WERI-Rb-1 (cell line): ENCODE measurements at regions not wholly inside any gene's neighbourhood (a gene's known extent, or its start where the extent isn't known, plus 50 kb on each side); places are given as distances from the start of the nearest gene placed in this dataset.

ENCODE experiments used
- DNase-seq: peaks from one replicate; pipeline ENCODE4 v3.0.0-alpha.2; 2020
- H3K27ac ChIP-seq: fragments of 250-450 bp; sonication (Bioruptor Pico); 2 replicates; pipeline ENCODE4 v1.5.1; 2020; ENCODE audit warnings: mild to moderate bottlenecking, moderate library complexity
- H3K27me3 ChIP-seq: fragments of 250-450 bp; sonication (Bioruptor Pico); 2 replicates; pipeline ENCODE4 v1.5.1; 2021; ENCODE audit warnings: mild to moderate bottlenecking, low read depth, moderate library complexity; ENCODE audit not compliant: insufficient read depth, severe bottlenecking
- H3K36me3 ChIP-seq: fragments of 250-450 bp; sonication (Bioruptor Pico); 2 replicates; pipeline ENCODE4 v1.5.1; 2020; ENCODE audit warnings: mild to moderate bottlenecking, moderate library complexity
- H3K4me3 ChIP-seq: 2 replicates; pipeline ENCODE4 v1.5.1; 2011; ENCODE audit warnings: low read depth, mild to moderate bottlenecking, control low read depth, low read length
- H3K9me3 ChIP-seq: fragments of 250-450 bp; sonication (Bioruptor Pico); 2 replicates; pipeline ENCODE4 v1.5.1; 2021; ENCODE audit warnings: mild to moderate bottlenecking, moderate library complexity; ENCODE audit not compliant: severe bottlenecking
- TF ChIP-seq, protein P1 (sequence below): IDR thresholded peaks from 2 replicates; pipeline ENCODE4 v1.5.1; 2011; ENCODE audit warnings: low read depth, mild to moderate bottlenecking, control low read depth, inconsistent platforms, low read length

DNA sequence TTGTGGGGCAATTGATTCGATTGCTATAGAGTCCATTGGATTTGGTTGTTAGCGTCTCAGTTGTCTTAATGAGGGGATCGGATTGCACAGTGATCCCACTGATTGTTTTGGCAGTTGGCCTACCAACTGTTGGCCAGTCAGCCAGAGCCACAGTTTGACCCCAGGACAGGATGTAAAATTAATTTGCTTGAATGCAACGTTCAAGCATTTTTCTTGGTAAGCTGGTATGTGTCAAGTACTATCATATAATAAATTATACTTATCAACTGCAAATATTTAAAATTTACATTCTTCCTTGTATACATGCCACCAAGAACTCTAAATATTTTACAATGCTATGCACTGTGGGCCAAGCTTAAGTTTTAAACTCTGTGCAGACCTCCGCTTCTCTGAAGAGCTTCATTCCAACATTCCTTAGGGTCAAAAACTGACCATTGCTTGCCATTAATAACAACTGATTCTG lies 80.4 kb upstream of the OSMR start:
- no peaks in the 10 kb centered on the region for H3K36me3 ChIP-seq
- TF ChIP-seq, protein P1, sequence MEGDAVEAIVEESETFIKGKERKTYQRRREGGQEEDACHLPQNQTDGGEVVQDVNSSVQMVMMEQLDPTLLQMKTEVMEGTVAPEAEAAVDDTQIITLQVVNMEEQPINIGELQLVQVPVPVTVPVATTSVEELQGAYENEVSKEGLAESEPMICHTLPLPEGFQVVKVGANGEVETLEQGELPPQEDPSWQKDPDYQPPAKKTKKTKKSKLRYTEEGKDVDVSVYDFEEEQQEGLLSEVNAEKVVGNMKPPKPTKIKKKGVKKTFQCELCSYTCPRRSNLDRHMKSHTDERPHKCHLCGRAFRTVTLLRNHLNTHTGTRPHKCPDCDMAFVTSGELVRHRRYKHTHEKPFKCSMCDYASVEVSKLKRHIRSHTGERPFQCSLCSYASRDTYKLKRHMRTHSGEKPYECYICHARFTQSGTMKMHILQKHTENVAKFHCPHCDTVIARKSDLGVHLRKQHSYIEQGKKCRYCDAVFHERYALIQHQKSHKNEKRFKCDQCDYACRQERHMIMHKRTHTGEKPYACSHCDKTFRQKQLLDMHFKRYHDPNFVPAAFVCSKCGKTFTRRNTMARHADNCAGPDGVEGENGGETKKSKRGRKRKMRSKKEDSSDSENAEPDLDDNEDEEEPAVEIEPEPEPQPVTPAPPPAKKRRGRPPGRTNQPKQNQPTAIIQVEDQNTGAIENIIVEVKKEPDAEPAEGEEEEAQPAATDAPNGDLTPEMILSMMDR, result no peak
- H3K27ac ChIP-seq, result no peak overlapping the region
- H3K9me3 ChIP-seq, result peaks cover 7% of the 10 kb centered on the region
- no peak overlapping the region for H3K4me3 ChIP-seq
- H3K27me3 ChIP-seq, result no peaks in the 10 kb centered on the region
- DNase-seq, result peak; percentile 10

- Histone ChIP-seq H3K36me3 (no peaks in the 10 kb centered on the region), H3K9me3 (peaks cover 7% of the 10 kb centered on the region), H3K27ac (no peak overlapping the region), H3K4me3 (no peak overlapping the region), H3K27me3 (no peaks in the 10 kb centered on the region)
- no peak for DNase-seq
- TF ChIP-seq, protein P1, result no peak
These were observed 79.7 kb upstream of the OSMR start for GRCh38 chr5:38766151-38766550.

- no peak overlapping the region for H3K27ac ChIP-seq
- no peak for DNase-seq
- no peak overlapping the region for H3K4me3 ChIP-seq
- H3K9me3 ChIP-seq, result peaks cover 7% of the 10 kb centered on the region
- no peaks in the 10 kb centered on the region for H3K36me3 ChIP-seq
- no peaks in the 10 kb centered on the region for H3K27me3 ChIP-seq
- TF ChIP-seq, protein P1, result no peak
These were observed 77.2 kb upstream of the OSMR start for GRCh38 chr5:38768412-38769211.

DNA sequence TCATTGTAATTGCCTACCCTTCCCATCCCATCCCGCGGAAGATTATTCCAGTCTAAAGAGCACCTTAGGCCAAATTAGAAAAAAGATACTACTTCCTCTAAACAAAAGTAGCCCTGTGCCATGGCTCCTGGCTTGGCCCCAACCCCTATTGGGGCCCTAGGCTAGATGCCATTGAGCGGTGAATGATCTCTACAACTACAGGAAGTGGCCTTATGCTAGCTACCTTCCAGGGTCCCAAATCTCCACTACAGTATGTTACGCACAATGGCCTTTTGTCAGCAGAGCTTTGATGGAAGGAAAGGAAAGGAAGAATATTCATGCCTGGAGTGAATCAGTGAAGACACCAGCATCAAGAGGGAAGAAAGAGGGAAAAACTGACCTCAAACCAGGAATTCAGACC lies 73.3 kb upstream of the OSMR start:
- Histone ChIP-seq H3K4me3 (no peak overlapping the region), H3K27me3 (no peaks in the 10 kb centered on the region), H3K27ac (no peak overlapping the region), H3K36me3 (no peaks in the 10 kb centered on the region), H3K9me3 (no peaks in the 10 kb centered on the region)
- TF ChIP-seq, protein P1, result no peak
- no peak for DNase-seq

- Histone ChIP-seq H3K27ac (no peak overlapping the region), H3K4me3 (no peak overlapping the region), H3K36me3 (no peaks in the 10 kb centered on the region), H3K9me3 (no peaks in the 10 kb centered on the region), H3K27me3 (no peaks in the 10 kb centered on the region)
- TF ChIP-seq, protein P1, result no peak
- DNase-seq, result no peak
These were observed 70.5 kb upstream of the OSMR start for GRCh38 chr5:38775218-38775840.
